Caco-2 (cell line): ENCODE measurements at regions not wholly inside any gene's neighbourhood (a gene's known extent, or its start where the extent isn't known, plus 50 kb on each side); places are given as distances from the start of the nearest gene placed in this dataset.

Experiments
- BruUV-seq: library from RNA; stranded (reverse); fragments of 400-500 nt; replicated peaks from 2 replicates; lab custom pipeline; 2021; lab: Mats Ljungman, UMichigan
- CTCF ChIA-PET: fragments of 300-600 bp; sonication (Branson Sonifier 250); formaldehyde crosslinking; loops from one replicate; lab custom pipeline; 2022; ENCODE audit warnings: antibody characterized with exemption; lab: Charles Lee
- POLR2A ChIA-PET: fragments of 300-600 bp; sonication (Branson Sonifier 250); formaldehyde crosslinking; loops from one replicate; lab custom pipeline; 2022; ENCODE audit warnings: antibody characterized with exemption; lab: Charles Lee
- DNase-seq, 2 experiments: peaks; one replicate each; pipeline versions ENCODE4 v3.0.0 to v3.0.0-alpha.2; 2020 to 2022
- H3K27me3 ChIP-seq: replicated peaks from 2 replicates; pipeline ENCODE4 v1.6.0; 2011; ENCODE audit warnings: low read length; ENCODE audit not compliant: control insufficient read depth, insufficient read depth
- H3K36me3 ChIP-seq: 2 replicates; pipeline ENCODE4 v1.5.1; 2011; ENCODE audit warnings: low read length; ENCODE audit not compliant: control insufficient read depth, insufficient read depth
- H3K4me1 ChIP-seq: fragments of 250-450 bp; sonication (Bioruptor Pico); 2 replicates; pipeline ENCODE4 v1.5.1; 2020; ENCODE audit warnings: mild to moderate bottlenecking
- H3K4me3 ChIP-seq: 2 replicates; pipeline ENCODE4 v1.5.1; 2011; ENCODE audit warnings: low read depth, mild to moderate bottlenecking, control low read depth, low read length
- H3K9me3 ChIP-seq: fragments of 250-450 bp; sonication (Bioruptor Pico); 2 replicates; pipeline ENCODE4 v1.5.1; 2020; ENCODE audit warnings: mild to moderate bottlenecking, moderate library complexity
- H3K27ac Mint-ChIP-seq: one replicate; pipeline ENCODE4 v1.8.0; 2022; ENCODE audit warnings: mixed read lengths; ENCODE audit not compliant: unreplicated experiment
- H3K27me3 Mint-ChIP-seq: one replicate; pipeline ENCODE4 v1.8.0; 2022; ENCODE audit warnings: mixed read lengths; ENCODE audit not compliant: insufficient read depth, unreplicated experiment
- H3K36me3 Mint-ChIP-seq: one replicate; pipeline ENCODE4 v1.8.0; 2022; ENCODE audit warnings: mild to moderate bottlenecking, mixed read lengths; ENCODE audit not compliant: insufficient read depth, unreplicated experiment
- H3K4me1 Mint-ChIP-seq: one replicate; pipeline ENCODE4 v1.8.0; 2022; ENCODE audit warnings: low read depth, mixed read lengths; ENCODE audit not compliant: unreplicated experiment
- H3K4me3 Mint-ChIP-seq: one replicate; pipeline ENCODE4 v1.8.0; 2022; ENCODE audit warnings: mild to moderate bottlenecking, moderate library complexity, mixed read lengths; ENCODE audit not compliant: unreplicated experiment
- H3K9me3 Mint-ChIP-seq: one replicate; pipeline ENCODE4 v1.8.0; 2022; ENCODE audit warnings: mixed read lengths; ENCODE audit not compliant: unreplicated experiment
- CTCF ChIP-seq, 2 experiments: fragments of 200-600 bp in 1 of 2; IDR thresholded peaks; 1 replicate in 1 of 2; 2 replicates in 1 of 2; pipeline versions ENCODE4 v1.5.1 to v1.8.0; 2011 to 2022; ENCODE audit warnings: antibody characterized with exemption in 1 of 2, control low read depth in 1 of 2, inconsistent platforms in 1 of 2, low read depth in 1 of 2, low read length in 1 of 2, mild to moderate bottlenecking in 1 of 2, moderate library complexity in 1 of 2; ENCODE audit not compliant: insufficient read depth in 1 of 2, severe bottlenecking in 1 of 2, unreplicated experiment in 1 of 2
- intact Hi-C: fragments of 100-400 bp; cut with micrococcal nuclease; formaldehyde crosslinking; loops from one replicate; pipeline ENCODE4 v1.10.0; 2022; ENCODE audit not compliant: unreplicated experiment

GRCh38 chr12:16136219-16136988 is 141.1 kb downstream of the SLC15A5 start:
- Mint-ChIP-seq H3K36me3 (no peaks in the 10 kb centered on the region), H3K9me3 (peaks cover 41% of the 10 kb centered on the region), H3K27me3 (no peaks in the 10 kb centered on the region), H3K4me3 (no peak overlapping the region), H3K27ac (no peak overlapping the region), H3K4me1 (no peaks in the 10 kb centered on the region)
- CTCF ChIA-PET, result no interaction called here
- Histone ChIP-seq H3K4me3 (no peak overlapping the region), H3K4me1 (0 out of 2 replicates have a peak, but pooled peaks cover 3% of the 10 kb centered on the region), H3K36me3 (no peaks in the 10 kb centered on the region), H3K9me3 (peaks cover 9% of the 10 kb centered on the region; the same call in 1 of the 2 replicates), H3K27me3 (no peaks in the 10 kb centered on the region)
- DNase-seq, result no peak
- BruUV-seq, result no TSS peak
- intact Hi-C loops, result no loop called here
- TF ChIP-seq CTCF (IDR thresholded peaks at IDR 0.05; ENCODE audit: insufficient read depth in 1 of 2, low read depth in 1 of 2, low read length in 1 of 2, severe bottlenecking in 1 of 2, unreplicated experiment in 1 of 2), result no peak
- POLR2A ChIA-PET, result no interaction called here

GRCh38 chr12:16135323-16135722 is 142.2 kb downstream of the SLC15A5 start:
- Mint-ChIP-seq H3K36me3 (no peaks in the 10 kb centered on the region), H3K4me1 (peaks cover 3% of the 10 kb centered on the region), H3K27ac (no peak overlapping the region), H3K4me3 (no peak overlapping the region), H3K9me3 (peaks cover 51% of the 10 kb centered on the region), H3K27me3 (no peaks in the 10 kb centered on the region)
- Histone ChIP-seq H3K4me1 (peaks cover 5% of the 10 kb centered on the region), H3K4me3 (no peak overlapping the region), H3K36me3 (no peaks in the 10 kb centered on the region), H3K9me3 (peaks cover 14% of the 10 kb centered on the region; the same call in 1 of the 2 replicates), H3K27me3 (no peaks in the 10 kb centered on the region)
- POLR2A ChIA-PET, result no interaction called here
- CTCF ChIA-PET, result no interaction called here
- TF ChIP-seq CTCF (IDR thresholded peaks at IDR 0.05; ENCODE audit: insufficient read depth in 1 of 2, low read depth in 1 of 2, low read length in 1 of 2, severe bottlenecking in 1 of 2, unreplicated experiment in 1 of 2), result no peak
- no TSS peak for BruUV-seq
- intact Hi-C loops, result no loop called here
- DNase-seq, result no peak

- TF ChIP-seq CTCF (IDR thresholded peaks at IDR 0.05; ENCODE audit: insufficient read depth in 1 of 2, low read depth in 1 of 2, low read length in 1 of 2, severe bottlenecking in 1 of 2, unreplicated experiment in 1 of 2), result no peak
- Histone ChIP-seq H3K4me1 (peaks cover 12% of the 10 kb centered on the region), H3K36me3 (no peaks in the 10 kb centered on the region), H3K9me3 (peaks cover 14% of the 10 kb centered on the region; the same call in 1 of the 2 replicates), H3K27me3 (no peaks in the 10 kb centered on the region), H3K4me3 (no peak overlapping the region)
- ChIA-PET CTCF (no interaction called here), POLR2A (no interaction called here)
- Mint-ChIP-seq H3K9me3 (peaks cover 59% of the 10 kb centered on the region), H3K36me3 (no peaks in the 10 kb centered on the region), H3K27ac (no peak overlapping the region), H3K4me1 (peaks cover 12% of the 10 kb centered on the region), H3K27me3 (no peaks in the 10 kb centered on the region), H3K4me3 (no peak overlapping the region)
- no TSS peak for BruUV-seq
- intact Hi-C loops, result no loop called here
- peak in 1 of 2 experiments; percentile 45 for DNase-seq
These were observed 147.1 kb downstream of the SLC15A5 start for GRCh38 chr12:16130343-16130742.
